ENCODE measurements at regions not wholly inside any gene's neighbourhood (a gene's known extent, or its start where the extent isn't known, plus 50 kb on each side); places are given as distances from the start of the nearest gene placed in this dataset.

- Histone ChIP-seq H2BK120ac (ENCODE audit: low read depth, low read length) (no peak overlapping the region), H3K9me3 (ENCODE audit: control insufficient read depth, insufficient read depth, low read length) (peaks cover 10% of the 10 kb centered on the region), H2BK5ac (ENCODE audit: low read depth, low read length, poor library complexity, severe bottlenecking) (no peak overlapping the region), H3K14ac (replicated peaks; ENCODE audit: low read depth, low read length) (no peak overlapping the region), H3K4me1 (ENCODE audit: control insufficient read depth, insufficient read depth, low read length) (no peaks in the 10 kb centered on the region), H2AK5ac (ENCODE audit: low read depth, low read length) (no peak overlapping the region), H2AK9ac (replicated peaks; ENCODE audit: low read depth, low read length, poor library complexity) (no peak overlapping the region), H2BK20ac (ENCODE audit: low read depth, low read length) (no peak overlapping the region), H3K9ac (ENCODE audit: low read depth, low read length) (no peak overlapping the region), H3K27ac (ENCODE audit: insufficient read depth, low read length) (no peak overlapping the region), H3K23ac (ENCODE audit: low read depth, low read length) (no peak overlapping the region), H4K5ac (ENCODE audit: low read depth, low read length) (no peak overlapping the region), H3K36me3 (ENCODE audit: control insufficient read depth, insufficient read depth, low read length) (no peaks in the 10 kb centered on the region), H3K27me3 (ENCODE audit: control insufficient read depth, insufficient read depth, low read length) (no peaks in the 10 kb centered on the region), H3K56ac (ENCODE audit: extremely low read depth, insufficient read depth, low read length) (no peak overlapping the region), H3K4ac (ENCODE audit: low read depth, low read length) (no peak overlapping the region), H3K9me1 (ENCODE audit: insufficient read depth, low read length) (no peaks in the 10 kb centered on the region), H2BK15ac (ENCODE audit: low read depth, low read length) (no peak overlapping the region), H3K79me1 (ENCODE audit: low read depth in 1 of 2, low read length in 2 of 2) (no peaks in the 10 kb centered on the region), H3K4me2 (ENCODE audit: low read depth, low read length) (no peak overlapping the region), H4K8ac (ENCODE audit: low read depth in 2 of 2, low read length in 2 of 2) (no peak overlapping the region), H2AFZ (replicated peaks; ENCODE audit: low read length, poor library complexity) (no peak overlapping the region), H4K91ac (ENCODE audit: insufficient read depth, low read depth, low read length) (no peak overlapping the region), H3K18ac (ENCODE audit: low read depth, low read length) (no peak overlapping the region), H4K20me1 (ENCODE audit: insufficient read depth, low read length) (no peaks in the 10 kb centered on the region), H3K4me3 (ENCODE audit: insufficient read depth, low read depth, low read length) (no peak overlapping the region)
- POLR2A ChIA-PET (ENCODE audit: unreplicated experiment) = no interaction called here
- no peak for DNase-seq
- in situ Hi-C loops (cut with MboI; ENCODE audit: low sequenced_read_pairs) (no loop called here), dilution Hi-C loops (cut with HindIII; ENCODE audit: low sequenced_read_pairs, unreplicated experiment) (no loop called here), intact Hi-C loops (cut with micrococcal nuclease) (no loop called here)
- TF ChIP-seq, protein P1, sequence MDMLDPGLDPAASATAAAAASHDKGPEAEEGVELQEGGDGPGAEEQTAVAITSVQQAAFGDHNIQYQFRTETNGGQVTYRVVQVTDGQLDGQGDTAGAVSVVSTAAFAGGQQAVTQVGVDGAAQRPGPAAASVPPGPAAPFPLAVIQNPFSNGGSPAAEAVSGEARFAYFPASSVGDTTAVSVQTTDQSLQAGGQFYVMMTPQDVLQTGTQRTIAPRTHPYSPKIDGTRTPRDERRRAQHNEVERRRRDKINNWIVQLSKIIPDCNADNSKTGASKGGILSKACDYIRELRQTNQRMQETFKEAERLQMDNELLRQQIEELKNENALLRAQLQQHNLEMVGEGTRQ (IDR thresholded peaks at IDR 0.05; ENCODE audit: low read depth, low read length) = no peak
- no peak for TF ChIP-seq MAFK (IDR thresholded peaks at IDR 0.05; ENCODE audit: low read depth, low read length)
- TF ChIP-seq CEBPB (IDR thresholded peaks at IDR 0.05; ENCODE audit: low read depth, low read length) = no peak
- ATAC-seq (ENCODE audit: low read depth) = no peak
- no TSS peak for BruUV-seq (replicated peaks)
- WGBS, 2 experiments (ENCODE audit: extremely low coverage in 2 of 2, insufficient read length in 1 of 2) = no CpG with 5 or more reads among the region's 1 CpG
- CTCF ChIA-PET = no interaction called here
These were observed 118.1 kb downstream of the RERGL start for GRCh38 chr12:17971850-17972249.

Data from IMR-90 (cell line).